ENCODE measurements at regions not wholly inside any gene's neighbourhood (a gene's known extent, or its start where the extent isn't known, plus 50 kb on each side); places are given as distances from the start of the nearest gene placed in this dataset.

GRCh38 chr7:7114575-7115291, 67.6 kb upstream of the C1GALT1 start:
- no peak overlapping the region for H3K4me3 Mint-ChIP-seq (ENCODE audit: unreplicated experiment)
- H3K9me3 Mint-ChIP-seq (ENCODE audit: unreplicated experiment), result no peaks in the 10 kb centered on the region
- no peak for TF ChIP-seq CTCF (IDR thresholded peaks at IDR 0.05; ENCODE audit: unreplicated experiment)
- H3K36me3 Mint-ChIP-seq (ENCODE audit: low read depth, unreplicated experiment), result no peaks in the 10 kb centered on the region
- peaks cover 2% of the 10 kb centered on the region for H3K4me1 Mint-ChIP-seq (ENCODE audit: unreplicated experiment)
- no peak overlapping the region for H3K27ac Mint-ChIP-seq (ENCODE audit: unreplicated experiment)
- peaks cover 2% of the 10 kb centered on the region for H3K27me3 Mint-ChIP-seq (ENCODE audit: unreplicated experiment)
- DNase-seq (ENCODE audit: low spot score), result no peak

- no peak for TF ChIP-seq CTCF (IDR thresholded peaks at IDR 0.05; ENCODE audit: unreplicated experiment)
- Mint-ChIP-seq H3K4me1 (ENCODE audit: unreplicated experiment) (peaks cover 2% of the 10 kb centered on the region), H3K9me3 (ENCODE audit: unreplicated experiment) (no peaks in the 10 kb centered on the region), H3K36me3 (ENCODE audit: low read depth, unreplicated experiment) (no peaks in the 10 kb centered on the region), H3K4me3 (ENCODE audit: unreplicated experiment) (no peak overlapping the region), H3K27ac (ENCODE audit: unreplicated experiment) (no peak overlapping the region), H3K27me3 (ENCODE audit: unreplicated experiment) (peaks cover 2% of the 10 kb centered on the region)
- DNase-seq (ENCODE audit: low spot score), result no peak
Measured at GRCh38 chr7:7117935-7118586, 64.3 kb upstream of the C1GALT1 start.

- H3K27ac Mint-ChIP-seq (ENCODE audit: unreplicated experiment), result no peak overlapping the region
- no peak for TF ChIP-seq CTCF (IDR thresholded peaks at IDR 0.05; ENCODE audit: unreplicated experiment)
- H3K36me3 Mint-ChIP-seq (ENCODE audit: low read depth, unreplicated experiment), result no peaks in the 10 kb centered on the region
- peaks cover 2% of the 10 kb centered on the region for H3K27me3 Mint-ChIP-seq (ENCODE audit: unreplicated experiment)
- no peak for DNase-seq (ENCODE audit: low spot score)
- H3K4me3 Mint-ChIP-seq (ENCODE audit: unreplicated experiment), result no peak overlapping the region
- peaks cover 2% of the 10 kb centered on the region for H3K4me1 Mint-ChIP-seq (ENCODE audit: unreplicated experiment)
- no peaks in the 10 kb centered on the region for H3K9me3 Mint-ChIP-seq (ENCODE audit: unreplicated experiment)
Measured at GRCh38 chr7:7118822-7119221, 63.5 kb upstream of the C1GALT1 start.

GRCh38 chr7:7119729-7120128, 62.6 kb upstream of the C1GALT1 start:
- Mint-ChIP-seq H3K4me1 (ENCODE audit: unreplicated experiment) (peaks cover 2% of the 10 kb centered on the region), H3K36me3 (ENCODE audit: low read depth, unreplicated experiment) (no peaks in the 10 kb centered on the region), H3K4me3 (ENCODE audit: unreplicated experiment) (no peak overlapping the region), H3K9me3 (ENCODE audit: unreplicated experiment) (no peaks in the 10 kb centered on the region), H3K27me3 (ENCODE audit: unreplicated experiment) (peaks cover 4% of the 10 kb centered on the region), H3K27ac (ENCODE audit: unreplicated experiment) (no peak overlapping the region)
- TF ChIP-seq CTCF (IDR thresholded peaks at IDR 0.05; ENCODE audit: unreplicated experiment), result no peak
- DNase-seq (ENCODE audit: low spot score), result no peak

- Mint-ChIP-seq H3K4me3 (ENCODE audit: unreplicated experiment) (no peak overlapping the region), H3K4me1 (ENCODE audit: unreplicated experiment) (peaks cover 2% of the 10 kb centered on the region), H3K27me3 (ENCODE audit: unreplicated experiment) (peaks cover 4% of the 10 kb centered on the region), H3K27ac (ENCODE audit: unreplicated experiment) (no peak overlapping the region), H3K9me3 (ENCODE audit: unreplicated experiment) (no peaks in the 10 kb centered on the region), H3K36me3 (ENCODE audit: low read depth, unreplicated experiment) (no peaks in the 10 kb centered on the region)
- TF ChIP-seq CTCF (IDR thresholded peaks at IDR 0.05; ENCODE audit: unreplicated experiment), result no peak
- DNase-seq (ENCODE audit: low spot score), result no peak
Measured at GRCh38 chr7:7122033-7122478, 60.3 kb upstream of the C1GALT1 start.
